ENCODE measurements at regions not wholly inside any gene's neighbourhood (a gene's known extent, or its start where the extent isn't known, plus 50 kb on each side); places are given as distances from the start of the nearest gene placed in this dataset.

- TF ChIP-seq, protein P1, sequence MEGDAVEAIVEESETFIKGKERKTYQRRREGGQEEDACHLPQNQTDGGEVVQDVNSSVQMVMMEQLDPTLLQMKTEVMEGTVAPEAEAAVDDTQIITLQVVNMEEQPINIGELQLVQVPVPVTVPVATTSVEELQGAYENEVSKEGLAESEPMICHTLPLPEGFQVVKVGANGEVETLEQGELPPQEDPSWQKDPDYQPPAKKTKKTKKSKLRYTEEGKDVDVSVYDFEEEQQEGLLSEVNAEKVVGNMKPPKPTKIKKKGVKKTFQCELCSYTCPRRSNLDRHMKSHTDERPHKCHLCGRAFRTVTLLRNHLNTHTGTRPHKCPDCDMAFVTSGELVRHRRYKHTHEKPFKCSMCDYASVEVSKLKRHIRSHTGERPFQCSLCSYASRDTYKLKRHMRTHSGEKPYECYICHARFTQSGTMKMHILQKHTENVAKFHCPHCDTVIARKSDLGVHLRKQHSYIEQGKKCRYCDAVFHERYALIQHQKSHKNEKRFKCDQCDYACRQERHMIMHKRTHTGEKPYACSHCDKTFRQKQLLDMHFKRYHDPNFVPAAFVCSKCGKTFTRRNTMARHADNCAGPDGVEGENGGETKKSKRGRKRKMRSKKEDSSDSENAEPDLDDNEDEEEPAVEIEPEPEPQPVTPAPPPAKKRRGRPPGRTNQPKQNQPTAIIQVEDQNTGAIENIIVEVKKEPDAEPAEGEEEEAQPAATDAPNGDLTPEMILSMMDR (IDR thresholded peaks at IDR 0.05), result no peak
- TF ChIP-seq POLR2AphosphoS5 (IDR thresholded peaks at IDR 0.05), result no peak
- no peak for TF ChIP-seq POLR2A (IDR thresholded peaks at IDR 0.05)
Observed at GRCh38 chr10:31100662-31101061, 69.0 kb upstream of the ZNF438 start.
